Amniotic stem cell (primary cell): ENCODE measurements at regions not wholly inside any gene's neighbourhood (a gene's known extent, or its start where the extent isn't known, plus 50 kb on each side); places are given as distances from the start of the nearest gene placed in this dataset.

Source experiments
- DNase-seq: peaks from one replicate; lab custom pipeline; 2025; lab: John Stamatoyannopoulos, UW

GRCh38 chr1:195934817-195935553 is 673.3 kb downstream of the KCNT2 start:
- no peak for DNase-seq

GRCh38 chr1:195933835-195934234 is 674.4 kb downstream of the KCNT2 start:
- DNase-seq: no peak

- DNase-seq: no peak
These were observed 692.4 kb downstream of the KCNT2 start for GRCh38 chr1:195915826-195916225.

GRCh38 chr1:195909061-195909460 is 699.2 kb downstream of the KCNT2 start:
- no peak for DNase-seq

- DNase-seq: no peak
These were observed 700.1 kb downstream of the KCNT2 start for GRCh38 chr1:195908121-195908520.

GRCh38 chr1:195903203-195903602 is 705.0 kb downstream of the KCNT2 start:
- no peak for DNase-seq

GRCh38 chr1:195902779-195903178 is 705.5 kb downstream of the KCNT2 start:
- DNase-seq: no peak

- DNase-seq: peak; percentile 57
These were observed 708.4 kb downstream of the KCNT2 start for GRCh38 chr1:195899762-195900352.

GRCh38 chr1:195898924-195899323 is 709.3 kb downstream of the KCNT2 start:
- DNase-seq: no peak

GRCh38 chr1:195898373-195898772 is 709.9 kb downstream of the KCNT2 start:
- no peak for DNase-seq

GRCh38 chr1:195897076-195897475 is 711.2 kb downstream of the KCNT2 start:
- DNase-seq: no peak

GRCh38 chr1:195894411-195894810 is 713.8 kb downstream of the KCNT2 start:
- DNase-seq: no peak

GRCh38 chr1:195886000-195886399 is 722.2 kb downstream of the KCNT2 start:
- no peak for DNase-seq

GRCh38 chr1:195878478-195878877 is 729.8 kb downstream of the KCNT2 start:
- no peak for DNase-seq

- DNase-seq: no peak
These were observed 731.4 kb downstream of the KCNT2 start for GRCh38 chr1:195876792-195877191.

- DNase-seq: no peak
These were observed 735.9 kb downstream of the KCNT2 start for GRCh38 chr1:195872376-195872775.

- no peak for DNase-seq
These were observed 740.6 kb downstream of the KCNT2 start for GRCh38 chr1:195867638-195868037.

- DNase-seq: no peak
These were observed 741.4 kb downstream of the KCNT2 start for GRCh38 chr1:195866781-195867222.

GRCh38 chr1:195866091-195866780 is 742.0 kb downstream of the KCNT2 start:
- no peak for DNase-seq

GRCh38 chr1:195851804-195852203 is 756.4 kb downstream of the KCNT2 start:
- no peak for DNase-seq

- DNase-seq: no peak
These were observed 757.1 kb downstream of the KCNT2 start for GRCh38 chr1:195851016-195851601.

- no peak for DNase-seq
These were observed 759.1 kb downstream of the KCNT2 start for GRCh38 chr1:195849180-195849579.
